GM12878 (cell line): ENCODE measurements at regions not wholly inside any gene's neighbourhood (a gene's known extent, or its start where the extent isn't known, plus 50 kb on each side); places are given as distances from the start of the nearest gene placed in this dataset.

Experiments used
- ATAC-seq: fragments of 200-7000 bp; cut with Tn5 transposase; 3 replicates; pipeline ENCODE4 v1.9.1; 2020; ENCODE audit warnings: mild to moderate bottlenecking, moderate library complexity
- BruUV-seq: library from RNA; stranded (reverse); fragments of 400-500 nt; replicated peaks from 2 replicates; lab custom pipeline; 2021; lab: Mats Ljungman, UMichigan
- CTCF ChIA-PET: fragments of 300-600 bp; sonication (Branson Sonifier 250); formaldehyde crosslinking; extraction: SDS; loops from one replicate; lab custom pipeline; 2021; ENCODE audit warnings: inconsistent platforms; lab: Yijun Ruan, JAX
- POLR2A ChIA-PET: fragments of 350-600 bp; formaldehyde crosslinking; extraction: SDS; loops from one replicate; lab custom pipeline; 2021; ENCODE audit warnings: inconsistent platforms; lab: Charles Lee
- RAD21 ChIA-PET: fragments of 300-600 bp; sonication (Branson Sonifier 250); formaldehyde crosslinking; loops from one replicate; lab custom pipeline; 2023; ENCODE audit warnings: antibody characterized with exemption; ENCODE audit not compliant: unreplicated experiment; lab: Charles Lee
- SMC1A ChIA-PET: fragments of 300-600 bp; sonication (Branson Sonifier 250); formaldehyde crosslinking; loops from one replicate; lab custom pipeline; 2023; ENCODE audit not compliant: unreplicated experiment, uncharacterized antibody; lab: Charles Lee
- DNase-seq: peaks from one replicate; pipeline ENCODE4 v3.0.0-alpha.2; 2011; ENCODE audit warnings: low read depth, low spot score
- FAIRE-seq: peaks from 3 replicates; lab custom pipeline; 2011; peaks lifted over from hg19 to GRCh38; lab: Jason Lieb, UNC
- H2AFZ ChIP-seq: 2 replicates; pipeline ENCODE4 v1.6.0; 2011; ENCODE audit warnings: low read depth, low read length, control low read depth; ENCODE audit not compliant: control insufficient read depth
- H3K27ac ChIP-seq: 2 replicates; pipeline ENCODE4 v1.5.1; 2011; ENCODE audit warnings: control low read depth; ENCODE audit not compliant: control insufficient read depth, insufficient read depth
- H3K27me3 ChIP-seq, 2 experiments: replicated peaks in 1 of 2; 2 replicates each; pipeline versions ENCODE4 v1.6.0 to v1.6.1; 2011; ENCODE audit warnings: low read length in 1 of 2; ENCODE audit not compliant: control insufficient read depth in 2 of 2, insufficient read depth in 2 of 2
- H3K36me3 ChIP-seq, 2 experiments: 2 replicates each; pipeline ENCODE4 v1.5.1; 2011; ENCODE audit warnings: low read length in 1 of 2; ENCODE audit not compliant: control insufficient read depth in 2 of 2, insufficient read depth in 2 of 2
- H3K4me1 ChIP-seq: 2 replicates; pipeline ENCODE4 v1.6.1; 2011; ENCODE audit warnings: mild to moderate bottlenecking, low read length, moderate library complexity, mixed read lengths; ENCODE audit not compliant: control insufficient read depth, insufficient read depth
- H3K4me2 ChIP-seq: 2 replicates; pipeline ENCODE4 v1.6.0; 2011; ENCODE audit warnings: control low read depth; ENCODE audit not compliant: control insufficient read depth, insufficient read depth
- H3K4me3 ChIP-seq: fragments of 200-600 bp; sonication (generic); 2 replicates; pipeline ENCODE4 v1.5.1; 2016
- H3K79me2 ChIP-seq: 2 replicates; pipeline ENCODE4 v1.6.0; 2011; ENCODE audit warnings: low read length; ENCODE audit not compliant: control insufficient read depth, insufficient read depth
- H3K9ac ChIP-seq: 2 replicates; pipeline ENCODE4 v1.8.0; 2011; ENCODE audit warnings: low read length, control low read depth, mixed read lengths; ENCODE audit not compliant: control insufficient read depth, insufficient read depth
- H3K9me3 ChIP-seq: replicated peaks from 3 replicates; pipeline ENCODE4 v1.5.1; 2011; ENCODE audit warnings: mild to moderate bottlenecking, low read length; ENCODE audit not compliant: control insufficient read depth, insufficient read depth
- H4K20me1 ChIP-seq: 2 replicates; pipeline ENCODE4 v1.6.0; 2011; ENCODE audit not compliant: control insufficient read depth, insufficient read depth
- EZH2 ChIP-seq: IDR thresholded peaks from 2 replicates; pipeline ENCODE4 v1.6.1; 2012; ENCODE audit warnings: low read depth, mild to moderate bottlenecking, control low read depth, inconsistent platforms, low read length, borderline replicate concordance; ENCODE audit not compliant: control insufficient read depth
- JUND ChIP-seq: IDR thresholded peaks from 2 replicates; pipeline ENCODE4 v1.6.1; 2012; ENCODE audit warnings: low read depth, mild to moderate bottlenecking, low read length, improper control_type of control experiment, moderate library complexity
- LARP7 ChIP-seq: fragments of 450-650 bp; IDR thresholded peaks from 2 replicates; pipeline ENCODE4 v1.6.1; 2017; ENCODE audit warnings: mild to moderate bottlenecking
- MEF2B ChIP-seq: fragments of 450-650 bp; IDR thresholded peaks from 2 replicates; pipeline ENCODE4 v1.6.1; 2018; ENCODE audit warnings: mild to moderate bottlenecking, moderate library complexity; ENCODE audit not compliant: partially characterized antibody, poor library complexity, severe bottlenecking
- NFYB ChIP-seq: IDR thresholded peaks from 2 replicates; pipeline ENCODE4 v1.6.1; 2011; ENCODE audit warnings: low read depth, mild to moderate bottlenecking, low read length, improper control_type of control experiment, moderate library complexity; ENCODE audit not compliant: insufficient read depth
- STAT3 ChIP-seq: IDR thresholded peaks from 2 replicates; pipeline ENCODE4 v1.6.1; 2011; ENCODE audit warnings: low read depth, low read length, improper control_type of control experiment
- ZNF384 ChIP-seq: IDR thresholded peaks from 2 replicates; pipeline ENCODE4 v1.6.1; 2012; ENCODE audit warnings: low read depth, mild to moderate bottlenecking, low read length, improper control_type of control experiment, borderline replicate concordance
- WGBS: methylation state at CpG from one replicate; pipeline ENCODE4 v1.1.6; 2016; ENCODE audit warnings: low lambda C conversion rate; ENCODE audit not compliant: insufficient replicate concordance, insufficient coverage; ENCODE audit errors: missing lambda C conversion rate; 5-methylcytosine and 5-hydroxymethylcytosine counted together
- in situ Hi-C: fragments of 300-500 bp; cut with MboI; formaldehyde crosslinking; loops from 9 replicates; pipeline ENCODE4 v1.14.3; 2018; ENCODE audit warnings: mixed read lengths
- intact Hi-C: fragments of 100-400 bp; cut with micrococcal nuclease; formaldehyde crosslinking; loops from one replicate; pipeline ENCODE4 v1.14.2; 2022; ENCODE audit not compliant: unreplicated experiment
- TF ChIP-seq, protein P1 (sequence below): fragments of 450-650 bp; IDR thresholded peaks from 2 replicates; pipeline ENCODE4 v1.6.1; 2017; ENCODE audit warnings: low read depth, mild to moderate bottlenecking, moderate library complexity
- TF ChIP-seq, protein P2 (sequence below): fragments of 450-650 bp; IDR thresholded peaks from 2 replicates; pipeline ENCODE4 v1.6.1; 2017; ENCODE audit warnings: borderline replicate concordance
- TF ChIP-seq, protein P3 (sequence below), 3 experiments: IDR thresholded peaks in 2 of 3; conservative IDR thresholded peaks in 1 of 3; 2 replicates each; pipeline ENCODE4 v1.5.1; 2011; ENCODE audit warnings: low read depth in 3 of 3, low read length in 3 of 3, mild to moderate bottlenecking in 3 of 3, control low read depth in 2 of 3, moderate library complexity in 2 of 3, inconsistent platforms in 1 of 3, mixed read lengths in 1 of 3; ENCODE audit not compliant: control insufficient read depth in 2 of 3, insufficient read depth in 1 of 3; ENCODE audit errors: extremely low read depth in 1 of 3
- TF ChIP-seq, protein P4 (sequence below): fragments of 450-650 bp; IDR thresholded peaks from 2 replicates; pipeline ENCODE4 v1.6.1; 2017; ENCODE audit warnings: mild to moderate bottlenecking

DNA sequence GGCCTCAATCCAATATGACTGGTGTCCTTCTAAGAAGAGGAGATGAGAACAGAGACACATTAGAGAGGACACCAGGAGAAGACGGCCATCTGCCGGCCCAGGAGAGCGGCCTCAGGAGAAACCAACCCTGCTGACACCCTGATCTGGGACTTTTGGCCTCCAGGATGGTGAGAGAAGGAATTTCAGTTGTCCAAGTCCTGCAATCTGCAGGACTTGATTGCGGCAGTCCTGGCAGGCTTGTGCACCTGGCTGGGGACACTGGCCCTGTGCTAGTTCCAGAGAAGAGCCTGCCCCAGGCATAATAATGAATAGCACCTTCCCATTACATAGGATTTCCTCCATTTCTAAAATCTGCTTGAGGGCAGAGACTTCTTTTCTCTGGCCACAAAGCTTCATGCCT, 409.9 kb upstream of the SHH start:
- peaks cover 2% of the 10 kb centered on the region; the same call in 1 of the 3 replicates for H3K9me3 ChIP-seq
- in situ Hi-C loops (no loop called here), intact Hi-C loops (no loop called here)
- WGBS, result 67% methylated on average over 4 of the region's 4 CpGs
- TF ChIP-seq JUND (no peak), NFYB (no peak), LARP7 (no peak), STAT3 (no peak), ZNF384 (no peak), MEF2B (no peak), EZH2 (no peak)
- TF ChIP-seq, protein P1, sequence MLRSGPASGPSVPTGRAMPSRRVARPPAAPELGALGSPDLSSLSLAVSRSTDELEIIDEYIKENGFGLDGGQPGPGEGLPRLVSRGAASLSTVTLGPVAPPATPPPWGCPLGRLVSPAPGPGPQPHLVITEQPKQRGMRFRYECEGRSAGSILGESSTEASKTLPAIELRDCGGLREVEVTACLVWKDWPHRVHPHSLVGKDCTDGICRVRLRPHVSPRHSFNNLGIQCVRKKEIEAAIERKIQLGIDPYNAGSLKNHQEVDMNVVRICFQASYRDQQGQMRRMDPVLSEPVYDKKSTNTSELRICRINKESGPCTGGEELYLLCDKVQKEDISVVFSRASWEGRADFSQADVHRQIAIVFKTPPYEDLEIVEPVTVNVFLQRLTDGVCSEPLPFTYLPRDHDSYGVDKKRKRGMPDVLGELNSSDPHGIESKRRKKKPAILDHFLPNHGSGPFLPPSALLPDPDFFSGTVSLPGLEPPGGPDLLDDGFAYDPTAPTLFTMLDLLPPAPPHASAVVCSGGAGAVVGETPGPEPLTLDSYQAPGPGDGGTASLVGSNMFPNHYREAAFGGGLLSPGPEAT, result no peak
- TF ChIP-seq, protein P2, sequence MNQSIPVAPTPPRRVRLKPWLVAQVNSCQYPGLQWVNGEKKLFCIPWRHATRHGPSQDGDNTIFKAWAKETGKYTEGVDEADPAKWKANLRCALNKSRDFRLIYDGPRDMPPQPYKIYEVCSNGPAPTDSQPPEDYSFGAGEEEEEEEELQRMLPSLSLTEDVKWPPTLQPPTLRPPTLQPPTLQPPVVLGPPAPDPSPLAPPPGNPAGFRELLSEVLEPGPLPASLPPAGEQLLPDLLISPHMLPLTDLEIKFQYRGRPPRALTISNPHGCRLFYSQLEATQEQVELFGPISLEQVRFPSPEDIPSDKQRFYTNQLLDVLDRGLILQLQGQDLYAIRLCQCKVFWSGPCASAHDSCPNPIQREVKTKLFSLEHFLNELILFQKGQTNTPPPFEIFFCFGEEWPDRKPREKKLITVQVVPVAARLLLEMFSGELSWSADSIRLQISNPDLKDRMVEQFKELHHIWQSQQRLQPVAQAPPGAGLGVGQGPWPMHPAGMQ, result no peak
- TF ChIP-seq, protein P3, sequence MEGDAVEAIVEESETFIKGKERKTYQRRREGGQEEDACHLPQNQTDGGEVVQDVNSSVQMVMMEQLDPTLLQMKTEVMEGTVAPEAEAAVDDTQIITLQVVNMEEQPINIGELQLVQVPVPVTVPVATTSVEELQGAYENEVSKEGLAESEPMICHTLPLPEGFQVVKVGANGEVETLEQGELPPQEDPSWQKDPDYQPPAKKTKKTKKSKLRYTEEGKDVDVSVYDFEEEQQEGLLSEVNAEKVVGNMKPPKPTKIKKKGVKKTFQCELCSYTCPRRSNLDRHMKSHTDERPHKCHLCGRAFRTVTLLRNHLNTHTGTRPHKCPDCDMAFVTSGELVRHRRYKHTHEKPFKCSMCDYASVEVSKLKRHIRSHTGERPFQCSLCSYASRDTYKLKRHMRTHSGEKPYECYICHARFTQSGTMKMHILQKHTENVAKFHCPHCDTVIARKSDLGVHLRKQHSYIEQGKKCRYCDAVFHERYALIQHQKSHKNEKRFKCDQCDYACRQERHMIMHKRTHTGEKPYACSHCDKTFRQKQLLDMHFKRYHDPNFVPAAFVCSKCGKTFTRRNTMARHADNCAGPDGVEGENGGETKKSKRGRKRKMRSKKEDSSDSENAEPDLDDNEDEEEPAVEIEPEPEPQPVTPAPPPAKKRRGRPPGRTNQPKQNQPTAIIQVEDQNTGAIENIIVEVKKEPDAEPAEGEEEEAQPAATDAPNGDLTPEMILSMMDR (IDR thresholded peaks at IDR 0.05 in 2 of 3, conservative IDR thresholded peaks at IDR 0.05 in 1 of 3; ENCODE audit: control insufficient read depth in 2 of 3, extremely low read depth in 1 of 3, insufficient read depth in 1 of 3, low read depth in 3 of 3, low read length in 3 of 3), result no peak
- TF ChIP-seq, protein P4, sequence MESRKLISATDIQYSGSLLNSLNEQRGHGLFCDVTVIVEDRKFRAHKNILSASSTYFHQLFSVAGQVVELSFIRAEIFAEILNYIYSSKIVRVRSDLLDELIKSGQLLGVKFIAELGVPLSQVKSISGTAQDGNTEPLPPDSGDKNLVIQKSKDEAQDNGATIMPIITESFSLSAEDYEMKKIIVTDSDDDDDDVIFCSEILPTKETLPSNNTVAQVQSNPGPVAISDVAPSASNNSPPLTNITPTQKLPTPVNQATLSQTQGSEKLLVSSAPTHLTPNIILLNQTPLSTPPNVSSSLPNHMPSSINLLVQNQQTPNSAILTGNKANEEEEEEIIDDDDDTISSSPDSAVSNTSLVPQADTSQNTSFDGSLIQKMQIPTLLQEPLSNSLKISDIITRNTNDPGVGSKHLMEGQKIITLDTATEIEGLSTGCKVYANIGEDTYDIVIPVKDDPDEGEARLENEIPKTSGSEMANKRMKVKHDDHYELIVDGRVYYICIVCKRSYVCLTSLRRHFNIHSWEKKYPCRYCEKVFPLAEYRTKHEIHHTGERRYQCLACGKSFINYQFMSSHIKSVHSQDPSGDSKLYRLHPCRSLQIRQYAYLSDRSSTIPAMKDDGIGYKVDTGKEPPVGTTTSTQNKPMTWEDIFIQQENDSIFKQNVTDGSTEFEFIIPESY, result no peak
- ChIA-PET POLR2A (no interaction called here), SMC1A (interaction anchor here (0.7 kb wide), 1 partner anchor 254 kb away, joined by 4 read pairs; no protein-coding TSS in a partner anchor), RAD21 (no interaction called here), CTCF (no interaction called here)
- H3K79me2 ChIP-seq, result no peaks in the 10 kb centered on the region
- H3K36me3 ChIP-seq, result no peaks in the 10 kb centered on the region
- no peak overlapping the region for H3K4me2 ChIP-seq
- H3K27me3 ChIP-seq, result peaks cover 0 to 2% of the 10 kb centered on the region in 2 experiments; a peak in 2 of 4 replicates
- H3K4me3 ChIP-seq, result no peak overlapping the region
- H4K20me1 ChIP-seq, result no peaks in the 10 kb centered on the region
- DNase-seq (no peak), ATAC-seq (no peak), FAIRE-seq (no peak)
- no TSS peak for BruUV-seq
- no peak overlapping the region for H2AFZ ChIP-seq
- H3K9ac ChIP-seq, result no peak overlapping the region
- H3K27ac ChIP-seq, result no peak overlapping the region
- no peaks in the 10 kb centered on the region for H3K4me1 ChIP-seq
